ENCODE measurements at regions not wholly inside any gene's neighbourhood (a gene's known extent, or its start where the extent isn't known, plus 50 kb on each side); places are given as distances from the start of the nearest gene placed in this dataset.

DNA sequence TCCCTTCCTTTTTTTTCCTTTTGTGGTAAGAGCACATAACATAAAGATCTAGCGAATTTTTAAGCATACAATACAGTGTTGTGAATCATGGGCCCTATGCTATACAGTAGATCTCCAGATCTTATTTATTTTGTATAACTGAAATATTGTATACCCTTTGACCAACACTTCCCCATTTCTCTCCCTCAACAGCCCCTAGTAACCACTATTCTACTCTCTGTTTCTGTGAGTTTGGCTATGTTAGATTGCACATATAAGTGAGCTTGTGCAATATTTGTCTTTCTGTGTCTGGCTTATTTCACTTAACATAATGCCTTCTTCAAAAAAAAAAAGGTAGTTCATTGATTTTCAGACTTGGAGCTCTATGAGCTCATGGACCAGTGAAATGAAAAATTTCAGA lies 180.5 kb downstream of the C11orf91 start:
- DNase-seq: no peak

DNA sequence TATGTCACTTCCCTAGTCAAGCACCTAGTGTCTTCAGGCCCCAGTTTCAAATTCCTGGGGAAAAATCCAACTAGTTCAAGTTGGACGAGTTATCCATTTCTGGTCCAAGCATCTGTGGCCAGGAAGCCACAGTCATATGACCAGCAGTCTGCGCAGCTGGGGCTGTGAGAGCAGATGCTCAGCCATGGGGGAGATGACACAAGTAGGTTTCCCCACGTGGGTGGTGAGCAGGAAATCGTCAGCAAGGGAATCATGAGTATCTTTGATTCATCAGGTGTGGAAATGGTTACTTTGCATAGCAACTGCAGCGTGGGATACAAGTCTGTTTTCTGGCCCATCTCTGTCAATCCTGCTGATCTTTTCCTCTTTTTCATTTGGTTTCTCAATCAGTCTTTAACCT lies 185.3 kb downstream of the C11orf91 start:
- DNase-seq: no peak

DNA sequence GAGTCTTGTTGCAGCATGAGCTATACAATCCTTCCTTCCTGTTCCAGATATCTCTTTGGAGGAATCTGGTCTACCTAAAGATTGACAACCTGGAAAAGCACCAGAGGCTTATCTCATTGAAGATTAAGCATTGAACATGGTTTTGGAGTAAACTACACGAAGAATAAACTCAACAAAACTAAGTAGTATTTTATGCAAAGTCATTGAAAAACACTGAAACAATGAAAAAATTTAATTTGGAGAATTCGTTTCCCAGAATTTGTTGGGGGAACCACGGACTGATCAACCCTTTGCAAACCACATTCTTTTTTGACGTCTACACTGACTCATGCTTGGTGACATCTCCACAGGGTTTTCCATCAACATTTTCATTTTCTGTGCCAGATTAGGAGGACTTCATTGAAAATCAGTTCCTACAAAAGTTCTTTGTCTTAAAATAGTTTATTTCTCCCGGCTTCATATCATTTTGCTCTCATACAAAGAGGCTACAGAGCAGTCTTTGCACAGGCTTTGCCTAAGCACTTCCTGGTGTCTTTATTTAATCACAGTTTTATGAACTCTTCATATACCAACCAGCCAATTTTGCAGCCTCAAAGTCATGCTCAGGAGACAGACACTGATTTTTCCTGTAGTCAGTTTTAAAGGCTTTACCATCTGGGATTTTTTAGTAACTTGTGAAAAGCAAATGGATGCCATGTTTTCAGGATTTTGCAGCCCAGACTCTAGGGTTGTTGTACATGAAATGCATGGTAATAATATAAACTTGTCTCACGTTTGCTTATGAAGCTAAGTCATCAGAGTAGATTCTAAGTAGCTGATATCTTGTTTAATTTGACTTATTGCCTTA lies 186.3 kb downstream of the C11orf91 start:
- no peak for DNase-seq

DNA sequence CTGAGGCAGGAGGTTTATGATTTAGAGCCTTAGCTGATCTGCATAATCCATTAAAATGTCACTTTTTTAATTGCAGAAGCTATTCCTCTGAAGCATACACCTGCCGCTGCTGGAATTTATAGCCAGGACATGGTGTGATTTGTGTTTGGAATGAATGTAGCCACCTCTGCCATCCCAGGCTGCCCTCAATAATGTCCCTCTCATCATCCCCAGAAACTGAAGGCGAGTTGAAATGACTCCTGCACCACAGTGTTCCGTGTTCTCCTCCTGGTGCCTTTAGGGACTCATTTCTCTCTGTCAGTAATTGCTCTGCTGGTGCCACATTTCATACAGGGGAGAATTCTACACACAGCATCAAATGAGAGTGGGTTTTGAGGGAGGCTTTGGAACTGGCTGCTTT lies 191.0 kb downstream of the C11orf91 start:
- DNase-seq: no peak

DNA sequence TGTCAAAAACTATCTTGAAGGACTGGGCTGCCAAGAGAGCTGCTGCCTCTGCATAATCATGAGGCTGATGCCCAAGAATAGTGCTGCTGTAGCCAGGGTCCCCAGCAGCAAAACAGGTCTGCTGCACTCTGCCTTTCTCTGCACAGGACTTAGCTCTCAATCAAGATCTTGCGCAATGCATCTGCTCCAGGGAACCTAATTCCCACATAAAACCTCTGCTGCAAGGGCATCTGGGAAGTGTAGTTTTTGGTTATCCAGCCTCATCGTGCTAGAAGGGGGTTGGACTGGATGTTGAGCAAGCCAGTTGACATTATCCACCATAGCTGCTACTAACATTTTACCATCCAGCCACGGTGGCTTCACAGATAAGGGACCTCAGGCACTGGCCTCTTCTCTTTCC lies 192.7 kb downstream of the C11orf91 start:
- DNase-seq: peak in 1 of 2 experiments; percentile 1

DNA sequence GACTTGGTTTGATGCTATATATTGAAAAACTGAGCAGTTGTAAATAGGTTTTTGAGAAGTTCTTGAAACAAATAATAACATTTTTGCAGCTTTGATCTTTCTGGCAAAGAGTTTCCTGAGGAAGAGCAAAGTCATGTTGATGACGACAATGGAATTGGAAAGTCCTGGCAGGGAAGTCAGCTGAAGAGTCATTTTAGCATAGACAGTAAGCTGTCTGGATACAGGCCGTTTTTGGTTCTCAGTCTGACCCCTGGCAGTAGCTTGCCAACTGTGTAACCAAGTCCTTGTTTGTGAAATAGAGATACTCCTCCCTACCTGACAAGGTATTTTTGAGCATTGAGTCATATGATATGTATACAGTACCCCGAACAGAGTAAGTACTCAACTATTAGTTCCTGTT lies 193.3 kb downstream of the C11orf91 start:
- no peak for DNase-seq

DNA sequence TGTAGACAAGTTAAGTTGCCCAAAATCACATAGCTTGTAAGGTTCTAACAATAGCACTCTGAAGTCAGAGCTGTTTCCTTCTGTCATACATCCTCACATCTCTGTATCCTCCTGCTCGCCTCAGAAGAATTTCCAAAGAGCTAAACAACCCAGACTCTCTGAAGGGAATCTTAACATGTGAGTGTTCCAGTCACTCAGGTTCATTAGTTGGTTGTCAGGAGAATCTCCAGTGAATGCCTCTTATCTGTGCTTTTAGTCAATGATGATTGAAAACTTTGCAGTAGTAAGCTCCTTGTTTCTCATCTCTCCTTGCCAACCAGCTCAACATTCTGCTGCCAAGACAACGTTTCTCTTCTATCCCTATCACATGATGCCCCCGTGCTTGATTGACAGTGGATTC lies 195.5 kb downstream of the C11orf91 start:
- DNase-seq: no peak

DNA sequence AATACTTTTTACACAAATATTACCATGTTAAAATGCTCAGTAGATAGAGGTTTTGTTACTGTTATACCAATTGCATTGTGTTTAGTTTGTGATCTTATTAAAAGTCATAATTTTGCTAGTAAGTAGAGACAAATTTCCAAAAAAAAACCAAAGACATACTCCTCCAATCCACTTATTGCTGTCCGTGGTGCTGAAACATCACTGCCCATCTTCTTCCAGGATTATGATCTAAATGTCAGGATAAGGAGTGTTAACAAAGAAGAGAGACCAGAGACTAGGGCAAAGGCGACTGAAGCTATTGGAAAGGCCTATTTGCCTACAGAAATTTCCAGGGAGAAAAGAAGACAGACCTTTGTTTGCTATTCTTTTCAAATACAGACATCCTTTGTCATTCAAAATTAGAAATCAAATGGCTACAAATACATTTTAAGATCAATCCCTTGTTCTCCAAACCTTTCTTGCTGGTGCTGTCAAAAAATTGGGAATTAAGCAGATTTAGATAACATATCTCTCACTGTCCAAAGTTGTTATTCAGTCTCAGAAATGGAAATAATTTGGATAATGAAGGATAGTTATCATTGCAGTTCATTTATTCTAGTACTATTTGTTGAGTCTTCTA lies 199.7 kb downstream of the C11orf91 start:
- DNase-seq: no peak

DNA sequence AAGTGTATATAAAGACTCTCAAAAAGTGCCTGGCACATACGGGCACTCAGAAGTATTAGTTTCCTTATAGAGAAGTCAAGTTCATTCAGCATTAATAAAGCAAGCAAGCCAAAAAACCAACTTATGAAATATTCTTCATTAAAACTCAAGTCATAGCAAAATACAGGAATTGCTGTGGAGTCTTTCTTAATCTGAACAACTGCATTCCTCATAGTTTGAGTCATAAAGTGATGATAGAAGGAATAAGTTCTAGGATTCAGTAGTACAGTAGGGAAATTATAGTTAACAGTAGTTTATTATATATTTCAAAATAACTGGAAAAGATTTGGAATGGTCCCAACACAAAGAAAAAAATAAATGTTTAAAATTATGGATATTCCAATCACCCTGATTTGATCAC lies 200.3 kb downstream of the C11orf91 start:
- DNase-seq: no peak

DNA sequence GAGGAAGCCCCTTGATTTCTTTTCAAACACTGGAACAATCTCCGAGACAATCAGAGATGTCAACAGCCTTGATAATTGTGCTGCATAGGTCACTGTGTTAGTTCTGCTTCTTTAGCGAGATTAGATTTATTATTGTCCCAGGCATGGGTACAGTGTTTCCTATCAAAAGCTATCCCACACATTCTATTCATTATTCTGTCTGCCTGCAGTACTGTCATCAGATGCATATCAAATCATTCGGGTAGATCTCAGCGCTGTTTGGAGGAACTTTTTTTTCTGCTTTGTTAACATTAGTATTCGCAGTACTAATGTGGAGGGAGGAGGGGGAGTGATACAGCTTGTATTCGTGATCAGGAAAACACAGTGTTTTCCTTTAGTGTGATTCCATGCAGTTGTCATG lies 208.0 kb downstream of the C11orf91 start:
- no peak for DNase-seq

DNA sequence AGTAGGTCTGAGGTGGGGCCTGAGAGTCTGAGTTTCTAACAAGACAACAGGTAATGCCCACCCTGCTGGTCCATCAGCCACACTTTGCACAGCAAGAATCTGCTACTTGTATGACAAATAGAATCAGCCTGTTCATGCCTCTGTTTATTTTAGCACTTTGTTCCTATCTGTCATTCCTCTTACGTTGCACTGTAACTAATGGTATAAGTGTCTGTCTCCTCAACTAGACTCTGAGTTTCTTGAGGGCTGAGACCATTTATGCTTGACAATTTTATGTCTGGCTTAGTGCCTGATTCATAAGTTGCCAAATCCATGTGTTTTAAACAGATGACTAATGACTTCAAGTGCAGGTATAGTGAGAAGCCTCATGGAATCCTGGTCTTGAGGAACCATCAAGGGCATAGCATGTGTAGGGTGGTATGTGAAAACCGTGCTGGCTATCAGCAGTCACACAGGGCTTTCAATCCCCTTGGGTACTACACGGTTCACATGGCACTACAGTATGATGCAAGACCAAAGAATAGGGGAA lies 209.7 kb downstream of the C11orf91 start:
- no peak for DNase-seq

DNA sequence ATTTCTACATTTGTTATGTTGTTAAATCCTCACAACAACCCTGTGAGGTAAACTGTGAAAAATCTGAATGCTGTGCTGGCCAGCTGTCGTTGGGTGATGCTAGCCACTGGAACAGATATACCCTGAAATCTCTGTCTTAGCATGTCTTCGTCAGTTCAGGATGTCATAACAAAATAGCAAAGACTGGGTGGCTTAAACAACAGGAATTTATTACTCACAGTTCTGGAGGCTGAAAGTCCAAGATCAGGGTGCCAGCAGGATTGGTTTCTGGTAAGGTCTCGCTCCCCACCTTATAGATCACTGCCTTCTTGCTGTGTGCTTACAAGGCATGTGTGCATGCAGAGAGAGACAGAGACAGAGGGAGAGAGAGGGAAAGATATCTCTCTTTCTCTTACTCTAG lies 211.7 kb downstream of the C11orf91 start:
- no peak for DNase-seq

DNA sequence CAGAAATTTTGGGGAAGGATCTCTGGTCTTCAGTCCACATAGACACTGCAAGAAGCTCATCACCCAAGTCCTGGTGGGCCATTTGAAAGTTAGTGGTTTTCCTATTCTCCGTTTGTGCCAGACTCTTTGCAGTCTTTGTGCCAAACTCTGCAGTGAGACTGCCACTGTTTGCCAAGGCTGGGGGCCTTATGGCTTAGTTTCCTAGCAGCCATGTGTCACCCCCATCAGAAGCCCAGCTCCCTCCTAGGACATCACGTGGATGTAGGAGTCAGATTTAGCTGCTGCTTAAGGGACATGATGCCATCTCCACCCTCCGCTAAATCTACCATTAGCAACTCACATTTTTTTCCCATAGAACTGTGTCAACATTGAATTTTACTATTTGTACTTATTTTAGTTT lies 220.0 kb downstream of the C11orf91 start:
- no peak for DNase-seq

DNA sequence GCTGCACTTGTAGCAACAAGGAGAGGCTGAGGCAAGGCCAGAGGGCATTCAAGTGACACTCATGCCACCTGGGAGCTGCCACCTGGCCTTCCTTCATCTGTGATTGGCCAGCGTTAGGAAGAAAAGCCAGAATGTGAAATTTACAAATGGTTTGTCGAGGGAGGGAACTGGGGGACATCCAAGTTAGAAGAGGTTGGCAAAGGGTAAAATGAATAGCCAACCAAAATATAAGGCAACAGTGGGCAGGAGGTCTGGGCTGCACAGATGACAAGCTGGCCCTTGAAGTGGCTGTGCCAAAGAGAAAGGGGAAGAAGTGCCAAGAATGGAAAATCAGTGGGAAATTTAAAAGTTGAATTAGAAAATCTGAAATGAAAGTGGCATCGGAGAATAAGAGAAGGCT lies 221.4 kb downstream of the C11orf91 start:
- no peak for DNase-seq

DNA sequence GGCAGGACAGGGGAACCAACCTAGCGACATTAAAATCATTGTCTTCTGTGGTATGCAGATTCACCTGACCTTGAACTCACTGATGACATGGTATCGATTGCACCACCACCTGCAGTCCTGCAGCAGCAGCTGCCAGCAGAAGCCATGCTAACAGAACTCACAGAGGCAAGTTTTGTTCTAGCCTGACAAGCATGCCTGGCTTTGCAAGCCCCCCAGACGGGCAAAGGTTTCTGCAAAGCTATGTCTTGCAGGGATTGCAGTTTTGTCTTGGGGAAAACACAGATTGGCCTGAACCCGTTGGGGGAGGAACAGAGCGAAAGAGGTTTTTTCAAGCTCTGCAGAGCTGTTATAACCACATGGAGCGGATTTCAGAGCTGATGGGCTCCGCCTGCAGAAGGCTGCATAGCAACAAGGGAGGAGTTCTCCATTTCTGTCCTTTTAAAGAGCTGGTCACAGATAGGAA lies 221.0 kb downstream of the HIPK3 start:
- peak; percentile 50 to 61 for DNase-seq

DNA sequence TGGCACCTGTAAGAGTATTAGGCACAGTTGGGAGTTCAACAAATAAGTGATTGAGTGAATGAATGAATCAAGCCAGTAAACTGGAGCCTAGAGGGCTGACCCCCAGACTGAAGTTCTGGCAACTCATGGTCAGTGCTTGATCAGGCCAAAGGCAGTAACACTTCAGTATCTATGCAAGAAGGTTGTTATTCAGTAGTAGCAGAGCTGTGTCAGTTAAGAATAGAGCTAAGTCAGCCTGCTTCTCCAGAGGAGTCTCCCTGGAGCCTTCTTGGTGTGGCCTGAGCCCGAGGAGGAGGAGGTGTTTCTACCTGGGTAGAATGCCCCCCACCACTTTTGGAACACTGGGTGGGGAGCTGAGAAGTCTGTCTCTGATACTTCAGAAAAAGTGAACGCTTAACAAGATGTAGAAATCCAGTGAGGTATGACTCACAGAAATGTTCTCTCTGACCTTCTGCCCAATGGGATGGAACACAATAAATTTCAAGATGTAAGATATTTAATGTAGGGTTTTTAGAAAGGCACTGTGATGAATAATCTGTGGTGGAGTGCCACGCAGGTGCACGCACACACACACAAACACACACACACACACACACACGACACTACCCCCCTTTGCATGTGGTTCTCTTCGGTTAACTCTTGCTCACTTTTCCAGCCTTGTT lies 219.9 kb downstream of the HIPK3 start:
- no peak for DNase-seq

DNA sequence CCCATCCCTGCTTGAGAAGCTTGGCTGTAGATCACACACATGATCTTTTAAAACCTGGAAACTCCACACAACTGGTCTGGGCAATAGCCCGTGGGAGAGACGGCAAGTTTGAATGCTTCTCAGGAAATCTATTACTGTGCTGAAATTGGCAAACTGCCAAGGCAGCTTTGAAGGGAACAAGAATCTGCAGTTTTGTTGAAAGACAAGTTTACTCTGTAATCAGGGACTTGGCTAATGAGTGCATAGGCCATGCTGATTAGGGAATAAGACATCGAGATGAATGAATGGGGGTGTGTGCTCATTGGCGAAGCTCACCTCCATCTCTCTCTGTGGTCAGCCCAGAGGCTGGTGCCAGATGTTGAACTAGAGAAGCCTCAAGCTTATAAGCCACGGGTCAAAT lies 218.8 kb downstream of the HIPK3 start:
- DNase-seq: peak in 1 of 2 experiments; percentile 2

DNA sequence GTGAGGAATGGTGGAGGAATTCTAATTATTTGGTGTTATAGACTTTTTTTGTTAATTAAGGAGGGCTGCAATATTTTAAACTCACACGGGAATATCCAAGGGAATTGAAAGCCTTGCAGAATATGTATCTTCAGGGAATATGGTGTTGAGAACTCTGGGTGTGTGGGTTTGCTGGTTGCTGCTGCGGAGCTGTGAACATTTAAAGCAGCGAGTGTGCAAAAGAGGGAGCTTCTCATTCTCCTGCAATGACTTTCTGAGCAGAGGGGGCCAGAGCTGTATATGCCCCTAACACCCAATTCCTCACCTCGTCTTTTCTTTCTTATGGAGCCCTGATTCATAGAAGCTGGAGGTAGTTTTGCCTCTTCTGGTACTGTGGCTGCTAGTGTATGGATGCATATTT lies 217.7 kb downstream of the HIPK3 start:
- DNase-seq: no peak

DNA sequence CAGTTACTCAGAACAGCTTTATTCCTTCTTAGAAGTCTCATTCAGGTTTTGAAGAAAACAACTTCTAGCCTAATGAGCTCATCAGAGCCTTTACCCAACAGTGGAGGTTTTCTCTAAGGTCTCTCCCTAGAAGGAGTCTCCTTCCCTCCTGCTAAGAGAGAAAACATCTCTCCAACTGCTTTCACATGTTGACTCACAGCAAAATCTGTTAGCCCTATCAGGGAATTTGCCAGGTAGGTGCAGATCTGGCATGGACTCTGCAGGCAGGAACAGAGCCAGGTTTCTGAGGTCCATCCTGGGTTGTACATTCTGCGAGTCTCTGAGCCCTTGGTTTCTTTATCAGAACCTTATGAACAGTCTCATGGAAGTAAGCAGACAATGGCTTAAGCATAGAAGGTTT lies 214.4 kb downstream of the HIPK3 start:
- DNase-seq: no peak

DNA sequence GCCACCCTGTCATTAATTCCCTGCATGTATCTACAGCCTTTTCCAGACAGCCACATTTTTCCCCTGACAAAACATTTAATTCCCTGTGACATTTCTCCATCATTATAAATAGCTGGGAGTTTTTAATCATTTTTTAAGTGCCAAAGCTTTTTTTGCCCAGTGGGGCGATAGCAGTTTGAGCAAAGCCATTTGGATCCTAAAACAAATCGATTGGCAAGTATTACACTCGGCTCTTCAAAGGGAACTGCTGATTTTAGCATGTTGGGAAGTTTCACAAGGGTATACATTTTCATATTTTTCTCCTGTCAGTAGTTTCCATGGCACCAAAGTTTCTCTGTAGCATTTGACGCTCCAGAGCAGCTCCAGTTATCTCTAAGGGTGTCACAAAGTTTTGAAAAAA lies 210.8 kb downstream of the HIPK3 start:
- DNase-seq: no peak

DNA sequence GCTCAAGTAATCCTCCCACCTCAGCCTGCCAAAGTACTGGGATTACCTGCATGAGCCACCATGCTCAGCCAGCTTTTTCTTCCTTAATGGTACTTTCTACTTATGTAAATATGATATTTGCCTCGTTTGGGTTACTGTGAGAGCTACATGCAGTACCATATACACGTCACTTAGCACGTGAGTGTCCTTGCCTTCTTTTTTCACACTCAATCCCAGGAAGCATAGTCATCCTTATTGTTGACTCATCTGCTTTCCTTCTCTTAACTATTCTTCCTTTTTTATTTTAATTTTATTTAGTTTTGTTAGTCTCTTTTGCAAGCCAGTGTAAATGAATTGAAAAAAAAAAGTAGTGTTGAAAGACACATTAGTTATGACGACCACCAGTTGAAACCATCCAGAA lies 205.9 kb downstream of the HIPK3 start:
- DNase-seq: no peak

DNA sequence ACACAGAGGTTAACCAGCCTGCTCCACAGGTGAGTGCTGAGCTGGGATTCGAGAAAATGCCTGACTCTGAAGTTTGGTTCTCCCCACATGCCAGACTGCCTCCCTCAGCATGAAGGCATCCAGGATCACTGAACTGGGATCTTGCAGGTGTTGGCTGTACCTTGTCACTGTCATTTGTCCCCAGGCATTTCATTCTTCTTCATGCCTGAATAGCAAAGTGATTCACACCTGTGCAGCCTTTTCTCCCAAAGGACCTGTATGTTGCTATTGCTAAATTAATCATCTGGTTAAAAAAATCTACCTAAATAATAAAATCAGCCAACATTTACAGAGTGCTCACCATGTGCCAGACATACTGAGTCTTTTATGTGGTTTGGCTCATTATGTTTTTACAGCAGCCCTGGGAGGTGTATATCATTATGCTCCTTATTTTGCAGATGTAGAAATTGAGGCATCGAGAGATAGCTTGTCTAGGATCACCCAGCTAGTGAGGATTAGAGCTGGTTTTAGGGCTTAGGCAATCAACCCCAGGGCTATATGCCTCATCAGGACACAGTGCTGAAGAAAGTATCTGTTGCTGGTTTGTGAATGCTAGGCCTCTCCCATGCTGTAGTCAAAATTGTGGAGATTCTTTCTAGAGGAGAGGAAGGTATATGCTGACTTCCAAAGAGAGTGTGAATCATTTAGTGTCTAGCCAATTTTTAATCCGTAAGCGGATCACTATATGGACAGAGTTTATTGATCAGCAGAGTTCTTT lies 204.4 kb downstream of the HIPK3 start:
- no peak for DNase-seq

DNA sequence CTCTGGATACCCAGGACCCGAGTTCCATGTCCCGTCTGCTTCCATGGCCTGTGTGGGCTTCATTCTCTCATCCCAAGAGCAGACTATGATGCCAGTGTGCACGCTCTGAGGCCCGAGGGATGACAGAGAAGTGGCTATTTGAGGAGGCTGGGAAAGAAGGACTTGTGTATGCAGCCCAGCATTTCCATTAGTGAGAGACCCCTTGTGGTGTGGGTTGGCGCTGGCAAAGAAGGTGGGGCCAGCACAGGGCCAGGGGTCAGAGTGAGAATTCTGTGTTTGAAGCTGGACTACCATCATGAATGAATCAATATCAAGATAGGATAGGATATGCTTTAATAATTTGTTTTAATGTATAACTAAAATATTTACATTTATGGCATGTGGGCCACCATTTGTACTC lies 200.8 kb downstream of the HIPK3 start:
- DNase-seq: no peak

Measured in SHP77 (cell line).